H9 (cell line): ENCODE measurements at regions not wholly inside any gene's neighbourhood (a gene's known extent, or its start where the extent isn't known, plus 50 kb on each side); places are given as distances from the start of the nearest gene placed in this dataset.
"Not testable (repeated sequence)": the region's sequence is repeated elsewhere in the genome, so short reads cannot be mapped to it uniquely, and the experiment has no call there.

Experiments
- DNase-seq: peaks from one replicate; pipeline ENCODE4 v3.0.0-alpha.2; 2017
- H2AFZ ChIP-seq: one replicate; pipeline ENCODE4 v1.6.1; 2013; ENCODE audit warnings: mild to moderate bottlenecking, low read length, control low read depth, moderate library complexity
- H2AK5ac ChIP-seq: 2 replicates; pipeline ENCODE4 v1.6.1; 2013; ENCODE audit warnings: low read length, control low read depth, mixed read lengths; ENCODE audit not compliant: insufficient read length
- H2BK120ac ChIP-seq: one replicate; pipeline ENCODE4 v1.6.1; 2013; ENCODE audit warnings: low read depth, mild to moderate bottlenecking, low read length, control low read depth, inconsistent platforms; ENCODE audit not compliant: poor library complexity, severe bottlenecking
- H2BK12ac ChIP-seq: 2 replicates; pipeline ENCODE4 v1.6.1; 2013; ENCODE audit warnings: low read length, control low read depth, mixed read lengths, low read depth; ENCODE audit not compliant: insufficient read length
- H2BK15ac ChIP-seq: 2 replicates; pipeline ENCODE4 v1.6.1; 2013; ENCODE audit warnings: low read depth, low read length, control low read depth
- H2BK20ac ChIP-seq: one replicate; pipeline ENCODE4 v1.6.1; 2013; ENCODE audit warnings: low read depth, mild to moderate bottlenecking, low read length, control low read depth, inconsistent platforms; ENCODE audit not compliant: poor library complexity, severe bottlenecking
- H2BK5ac ChIP-seq: 2 replicates; pipeline ENCODE4 v1.6.1; 2013; ENCODE audit warnings: low read length, control low read depth, mixed read lengths; ENCODE audit not compliant: insufficient read length
- H3K14ac ChIP-seq: 2 replicates; pipeline ENCODE4 v1.6.1; 2013; ENCODE audit warnings: low read length, control low read depth; ENCODE audit not compliant: insufficient read depth
- H3K18ac ChIP-seq: 2 replicates; pipeline ENCODE4 v1.6.1; 2013; ENCODE audit warnings: low read depth, mild to moderate bottlenecking, mixed read lengths, low read length, control low read depth; ENCODE audit not compliant: insufficient read length
- H3K23ac ChIP-seq: 2 replicates; pipeline ENCODE4 v1.6.1; 2013; ENCODE audit warnings: low read length, control low read depth, mixed read lengths, low read depth; ENCODE audit not compliant: insufficient read length
- H3K23me2 ChIP-seq: 2 replicates; pipeline ENCODE4 v1.6.1; 2013; ENCODE audit warnings: low read depth, mild to moderate bottlenecking, mixed read lengths, low read length, control low read depth; ENCODE audit not compliant: insufficient read length, poor library complexity, severe bottlenecking
- H3K27ac ChIP-seq: 2 replicates; pipeline ENCODE4 v1.5.1; 2013; ENCODE audit warnings: low read length, control low read depth, mixed read lengths, low read depth; ENCODE audit not compliant: insufficient read length
- H3K27me3 ChIP-seq: 2 replicates; pipeline ENCODE4 v1.6.1; 2013; ENCODE audit warnings: low read length, control low read depth, inconsistent platforms; ENCODE audit not compliant: insufficient read depth
- H3K4ac ChIP-seq: 2 replicates; pipeline ENCODE4 v1.6.1; 2013; ENCODE audit warnings: low read depth, mild to moderate bottlenecking, control low read depth, inconsistent platforms, low read length, moderate library complexity
- H3K4me1 ChIP-seq: 2 replicates; pipeline ENCODE4 v1.6.1; 2013; ENCODE audit warnings: low read length, control low read depth, inconsistent platforms; ENCODE audit not compliant: insufficient read depth
- H3K4me2 ChIP-seq: 2 replicates; pipeline ENCODE4 v1.6.1; 2013; ENCODE audit warnings: low read length, control low read depth, mixed read lengths; ENCODE audit not compliant: insufficient read length, insufficient read depth
- H3K56ac ChIP-seq: 2 replicates; pipeline ENCODE4 v1.6.1; 2013; ENCODE audit warnings: low read depth, mild to moderate bottlenecking, mixed read lengths, low read length, control low read depth; ENCODE audit not compliant: insufficient read length
- H3K79me1 ChIP-seq: 2 replicates; pipeline ENCODE4 v1.6.1; 2013; ENCODE audit warnings: low read depth, mild to moderate bottlenecking, moderate library complexity, low read length, control low read depth, inconsistent platforms; ENCODE audit not compliant: insufficient read depth, poor library complexity, severe bottlenecking
- H3K79me2 ChIP-seq: 2 replicates; pipeline ENCODE4 v1.6.1; 2013; ENCODE audit warnings: low read length, control low read depth, inconsistent platforms; ENCODE audit not compliant: insufficient read depth
- H3K9ac ChIP-seq: 2 replicates; pipeline ENCODE4 v1.6.1; 2013; ENCODE audit warnings: low read length, control low read depth, mixed read lengths; ENCODE audit not compliant: insufficient read length; ENCODE audit errors: extremely low read depth
- H3K9me3 ChIP-seq: one replicate; pipeline ENCODE4 v1.6.1; 2013; ENCODE audit warnings: low read depth, low read length, inconsistent platforms; ENCODE audit not compliant: control insufficient read depth
- H3T11ph ChIP-seq: one replicate; pipeline ENCODE4 v1.6.1; 2013; ENCODE audit warnings: mild to moderate bottlenecking, low read length, control low read depth, inconsistent platforms
- H4K20me1 ChIP-seq: one replicate; pipeline ENCODE4 v1.6.1; 2013; ENCODE audit not compliant: control insufficient read depth, insufficient read length, insufficient read depth
- H4K5ac ChIP-seq: 2 replicates; pipeline ENCODE4 v1.6.1; 2013; ENCODE audit warnings: low read depth, mild to moderate bottlenecking, mixed read lengths, low read length, control low read depth; ENCODE audit not compliant: insufficient read length
- H4K8ac ChIP-seq: replicated peaks from 2 replicates; pipeline ENCODE4 v1.6.1; 2013; ENCODE audit warnings: low read length, control low read depth, mixed read lengths, low read depth; ENCODE audit not compliant: insufficient read length
- H4K91ac ChIP-seq: 2 replicates; pipeline ENCODE4 v1.6.1; 2013; ENCODE audit warnings: low read depth, mild to moderate bottlenecking, moderate library complexity, mixed read lengths, low read length, control low read depth; ENCODE audit not compliant: insufficient read length
- H3K27ac Mint-ChIP-seq, 3 experiments: 2 replicates in 2 of 3; 3 replicates in 1 of 3; pipeline ENCODE4 v1.8.0; 2020 to 2021; ENCODE audit warnings: mixed read lengths in 3 of 3, mild to moderate bottlenecking in 1 of 3, moderate library complexity in 1 of 3
- H3K27me3 Mint-ChIP-seq: 2 replicates; pipeline ENCODE4 v1.8.0; 2021; ENCODE audit warnings: low read depth, mild to moderate bottlenecking, moderate library complexity, mixed read lengths
- H3K36me3 Mint-ChIP-seq, 3 experiments: 2 replicates in 2 of 3; 3 replicates in 1 of 3; pipeline ENCODE4 v1.8.0; 2020 to 2021; ENCODE audit warnings: low read depth in 3 of 3, mixed read lengths in 3 of 3; ENCODE audit not compliant: insufficient read depth in 1 of 3
- H3K4me1 Mint-ChIP-seq, 2 experiments: 2 replicates each; pipeline ENCODE4 v1.8.0; 2020; ENCODE audit warnings: mixed read lengths in 2 of 2
- H3K4me3 Mint-ChIP-seq, 2 experiments: 2 replicates in 1 of 2; 3 replicates in 1 of 2; pipeline ENCODE4 v1.8.0; 2020 to 2021; ENCODE audit warnings: mild to moderate bottlenecking in 2 of 2, mixed read lengths in 2 of 2, moderate library complexity in 1 of 2
- H3K9me3 Mint-ChIP-seq, 2 experiments: 2 replicates in 1 of 2; 3 replicates in 1 of 2; pipeline ENCODE4 v1.8.0; 2020; ENCODE audit warnings: mild to moderate bottlenecking in 2 of 2, mixed read lengths in 2 of 2, moderate library complexity in 1 of 2
- WGBS: extraction: QIAGEN DNeasy Blood & Tissue Kit; methylation state at CpG from one replicate; pipeline ENCODE4 v1.1.7; 2013; ENCODE audit warnings: missing lambda C conversion rate, low lambda C conversion rate, mixed read lengths; ENCODE audit not compliant: insufficient read length; ENCODE audit errors: extremely low coverage; 5-methylcytosine and 5-hydroxymethylcytosine counted together

GRCh38 chr11:67738231-67738630 is 63.8 kb upstream of the ALDH3B2 start:
- H3T11ph ChIP-seq, H2AK5ac ChIP-seq, H3K4ac ChIP-seq, H3K4me3 Mint-ChIP-seq, H3K23ac ChIP-seq, H4K20me1 ChIP-seq, DNase-seq, H2BK12ac ChIP-seq, H3K9me3 Mint-ChIP-seq, H3K79me2 ChIP-seq, H2BK5ac ChIP-seq, H3K9me3 ChIP-seq, H3K36me3 Mint-ChIP-seq, H3K18ac ChIP-seq, H4K5ac ChIP-seq, H3K79me1 ChIP-seq, H4K8ac ChIP-seq, H2BK15ac ChIP-seq, H3K4me2 ChIP-seq, H3K14ac ChIP-seq, H3K27me3 ChIP-seq, H2BK20ac ChIP-seq, H3K27ac Mint-ChIP-seq, H3K27ac ChIP-seq, H2BK120ac ChIP-seq, H3K56ac ChIP-seq, H2AFZ ChIP-seq, H3K4me1 ChIP-seq, H4K91ac ChIP-seq, H3K4me1 Mint-ChIP-seq, H3K23me2 ChIP-seq, H3K9ac ChIP-seq: not testable (repeated sequence)
- peaks cover 31% of the 10 kb centered on the region for H3K27me3 Mint-ChIP-seq
- no CpG with 5 or more reads among the region's 14 CpGs for WGBS

GRCh38 chr11:67737562-67738080 is 63.2 kb upstream of the ALDH3B2 start:
- H3K4me3 Mint-ChIP-seq, H3K79me1 ChIP-seq, H2BK12ac ChIP-seq, H3K4me1 Mint-ChIP-seq, H3K4ac ChIP-seq, H3K9me3 ChIP-seq, H2BK15ac ChIP-seq, H3K18ac ChIP-seq, H3K4me1 ChIP-seq, H3K27me3 ChIP-seq, H2BK5ac ChIP-seq, H3K27ac ChIP-seq, H3K23me2 ChIP-seq, H2BK120ac ChIP-seq, H3K4me2 ChIP-seq, H4K8ac ChIP-seq, H4K5ac ChIP-seq, H2BK20ac ChIP-seq, H4K91ac ChIP-seq, H2AFZ ChIP-seq, H3T11ph ChIP-seq, H2AK5ac ChIP-seq, H3K14ac ChIP-seq, H3K36me3 Mint-ChIP-seq, DNase-seq, H3K9me3 Mint-ChIP-seq, H3K9ac ChIP-seq, H3K79me2 ChIP-seq, H4K20me1 ChIP-seq, H3K56ac ChIP-seq, H3K23ac ChIP-seq: not testable (repeated sequence)
- no CpG with 5 or more reads among the region's 9 CpGs for WGBS
- Mint-ChIP-seq H3K27me3 (peaks cover 31% of the 10 kb centered on the region), H3K27ac (peak overlapping the region in 1 of 3 experiments; percentile 28; a peak in 1 of 7 replicates)
